DND-41 (cell line): ENCODE measurements at regions not wholly inside any gene's neighbourhood (a gene's known extent, or its start where the extent isn't known, plus 50 kb on each side); places are given as distances from the start of the nearest gene placed in this dataset.

Experiments
- EZH2 ChIP-seq: IDR thresholded peaks from 3 replicates; pipeline ENCODE4 v1.6.1; 2012; ENCODE audit warnings: borderline replicate concordance, low read depth, mild to moderate bottlenecking, moderate library complexity, low read length, inconsistent platforms; ENCODE audit not compliant: severe bottlenecking
- TF ChIP-seq, protein P1 (sequence below): IDR thresholded peaks from 2 replicates; pipeline ENCODE4 v1.5.1; 2012; ENCODE audit warnings: borderline replicate concordance, low read length, moderate library complexity, mild to moderate bottlenecking; ENCODE audit not compliant: poor library complexity, severe bottlenecking; ENCODE audit errors: extremely low read depth

- TF ChIP-seq, protein P1, sequence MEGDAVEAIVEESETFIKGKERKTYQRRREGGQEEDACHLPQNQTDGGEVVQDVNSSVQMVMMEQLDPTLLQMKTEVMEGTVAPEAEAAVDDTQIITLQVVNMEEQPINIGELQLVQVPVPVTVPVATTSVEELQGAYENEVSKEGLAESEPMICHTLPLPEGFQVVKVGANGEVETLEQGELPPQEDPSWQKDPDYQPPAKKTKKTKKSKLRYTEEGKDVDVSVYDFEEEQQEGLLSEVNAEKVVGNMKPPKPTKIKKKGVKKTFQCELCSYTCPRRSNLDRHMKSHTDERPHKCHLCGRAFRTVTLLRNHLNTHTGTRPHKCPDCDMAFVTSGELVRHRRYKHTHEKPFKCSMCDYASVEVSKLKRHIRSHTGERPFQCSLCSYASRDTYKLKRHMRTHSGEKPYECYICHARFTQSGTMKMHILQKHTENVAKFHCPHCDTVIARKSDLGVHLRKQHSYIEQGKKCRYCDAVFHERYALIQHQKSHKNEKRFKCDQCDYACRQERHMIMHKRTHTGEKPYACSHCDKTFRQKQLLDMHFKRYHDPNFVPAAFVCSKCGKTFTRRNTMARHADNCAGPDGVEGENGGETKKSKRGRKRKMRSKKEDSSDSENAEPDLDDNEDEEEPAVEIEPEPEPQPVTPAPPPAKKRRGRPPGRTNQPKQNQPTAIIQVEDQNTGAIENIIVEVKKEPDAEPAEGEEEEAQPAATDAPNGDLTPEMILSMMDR = no peak
- no peak for TF ChIP-seq EZH2
These were observed 55.4 kb upstream of the AADAT start for GRCh38 chr4:170145120-170145519.
